ENCODE measurements at regions not wholly inside any gene's neighbourhood (a gene's known extent, or its start where the extent isn't known, plus 50 kb on each side); places are given as distances from the start of the nearest gene placed in this dataset.
"Not testable (repeated sequence)": the region's sequence is repeated elsewhere in the genome, so short reads cannot be mapped to it uniquely, and the experiment has no call there.

GRCh38 chr2:95754213-95754612 is 162.4 kb downstream of the TRIM43 start:
- TF ChIP-seq CTCF (IDR thresholded peaks at IDR 0.05; ENCODE audit: insufficient read depth, low read length, poor library complexity, severe bottlenecking); EZH2phosphoT487 (conservative IDR thresholded peaks at IDR 0.05; ENCODE audit: low read length): not testable (repeated sequence)
